Activated CD4-positive, alpha-beta T cell treated with anti-CD3 and anti-CD28 coated beads, Interleukin-2, amount 50 U/mL, for 16 hours (primary cell): ENCODE measurements at regions not wholly inside any gene's neighbourhood (a gene's known extent, or its start where the extent isn't known, plus 50 kb on each side); places are given as distances from the start of the nearest gene placed in this dataset.
"Not testable (repeated sequence)": the region's sequence is repeated elsewhere in the genome, so short reads cannot be mapped to it uniquely, and the experiment has no call there.

ENCODE experiments used
- DNase-seq: peaks from one replicate; pipeline ENCODE4 v3.0.0-alpha.2; 2020

GRCh38 chr2:34806396-34806795 is 1207.3 kb upstream of the FAM98A start:
- no peak for DNase-seq

GRCh38 chr2:34799556-34799955 is 1200.5 kb upstream of the FAM98A start:
- DNase-seq = no peak

- DNase-seq = not testable (repeated sequence)
These were observed 1196.5 kb upstream of the FAM98A start for GRCh38 chr2:34795586-34795985.

GRCh38 chr2:34789169-34789568 is 1190.1 kb upstream of the FAM98A start:
- DNase-seq = no peak

- no peak for DNase-seq
These were observed 1188.2 kb upstream of the FAM98A start for GRCh38 chr2:34787341-34787740.

- DNase-seq = no peak
These were observed 1186.2 kb upstream of the FAM98A start for GRCh38 chr2:34785206-34785785.

- no peak for DNase-seq
These were observed 1185.6 kb upstream of the FAM98A start for GRCh38 chr2:34784701-34785100.

GRCh38 chr2:34750742-34751141 is 1151.6 kb upstream of the FAM98A start:
- DNase-seq = not testable (repeated sequence)

- DNase-seq = no peak
These were observed 1148.5 kb upstream of the FAM98A start for GRCh38 chr2:34747643-34748042.

GRCh38 chr2:34738691-34739090 is 1139.6 kb upstream of the FAM98A start:
- DNase-seq = no peak

- no peak for DNase-seq
These were observed 1138.0 kb upstream of the FAM98A start for GRCh38 chr2:34737146-34737545.

GRCh38 chr2:34736482-34736881 is 1137.4 kb upstream of the FAM98A start:
- no peak for DNase-seq

- no peak for DNase-seq
These were observed 1135.6 kb upstream of the FAM98A start for GRCh38 chr2:34734662-34735061.

- no peak for DNase-seq
These were observed 1134.9 kb upstream of the FAM98A start for GRCh38 chr2:34734042-34734441.

- DNase-seq = no peak
These were observed 1132.2 kb upstream of the FAM98A start for GRCh38 chr2:34731292-34731691.

GRCh38 chr2:34729845-34730244 is 1130.7 kb upstream of the FAM98A start:
- no peak for DNase-seq

- no peak for DNase-seq
These were observed 1125.0 kb upstream of the FAM98A start for GRCh38 chr2:34724107-34724506.

GRCh38 chr2:34723683-34724082 is 1124.6 kb upstream of the FAM98A start:
- no peak for DNase-seq

- no peak for DNase-seq
These were observed 1120.1 kb upstream of the FAM98A start for GRCh38 chr2:34719206-34719605.

- no peak for DNase-seq
These were observed 1106.6 kb upstream of the FAM98A start for GRCh38 chr2:34705551-34706247.

GRCh38 chr2:34703292-34703691 is 1104.2 kb upstream of the FAM98A start:
- no peak for DNase-seq

GRCh38 chr2:34702391-34702790 is 1103.3 kb upstream of the FAM98A start:
- DNase-seq = not testable (repeated sequence)

- not testable (repeated sequence) for DNase-seq
These were observed 1078.5 kb upstream of the FAM98A start for GRCh38 chr2:34677591-34677990.

GRCh38 chr2:34677119-34677531 is 1078.0 kb upstream of the FAM98A start:
- DNase-seq = not testable (repeated sequence)

GRCh38 chr2:34670482-34670881 is 1071.4 kb upstream of the FAM98A start:
- no peak for DNase-seq
